CD4-positive, alpha-beta T cell treated with Interleukin-15 for 4 hours (primary cell): ENCODE measurements at regions not wholly inside any gene's neighbourhood (a gene's known extent, or its start where the extent isn't known, plus 50 kb on each side); places are given as distances from the start of the nearest gene placed in this dataset.

Source experiments
- DNase-seq: peaks from one replicate; pipeline ENCODE4 v3.0.0-alpha.2; 2020; ENCODE audit warnings: low spot score

- DNase-seq, result no peak
Measured at GRCh38 chr6:143621876-143622605, 55.7 kb upstream of the PHACTR2 start.

GRCh38 chr6:143621159-143621873 is 56.4 kb upstream of the PHACTR2 start:
- DNase-seq, result no peak

GRCh38 chr6:143620447-143620846 is 57.3 kb upstream of the PHACTR2 start:
- DNase-seq, result no peak

GRCh38 chr6:143619824-143620401 is 57.9 kb upstream of the PHACTR2 start:
- no peak for DNase-seq

GRCh38 chr6:143616741-143617140 is 61.0 kb upstream of the PHACTR2 start:
- no peak for DNase-seq

- DNase-seq, result no peak
Measured at GRCh38 chr6:143615785-143616184, 62.0 kb upstream of the PHACTR2 start.

GRCh38 chr6:143614235-143614634 is 63.5 kb upstream of the PHACTR2 start:
- DNase-seq, result no peak

- no peak for DNase-seq
Measured at GRCh38 chr6:143613749-143614148, 64.0 kb upstream of the PHACTR2 start.

GRCh38 chr6:143612186-143612585 is 65.6 kb upstream of the PHACTR2 start:
- no peak for DNase-seq

GRCh38 chr6:143611580-143611979 is 66.2 kb upstream of the PHACTR2 start:
- no peak for DNase-seq

- no peak for DNase-seq
Measured at GRCh38 chr6:143609972-143610371, 67.8 kb upstream of the PHACTR2 start.

- no peak for DNase-seq
Measured at GRCh38 chr6:143609501-143609900, 68.3 kb upstream of the PHACTR2 start.

- DNase-seq, result no peak
Measured at GRCh38 chr6:143608906-143609305, 68.9 kb upstream of the PHACTR2 start.

- DNase-seq, result no peak
Measured at GRCh38 chr6:143607974-143608373, 69.8 kb upstream of the PHACTR2 start.

GRCh38 chr6:143607168-143607567 is 70.6 kb upstream of the PHACTR2 start:
- no peak for DNase-seq

GRCh38 chr6:143605906-143606521 is 71.8 kb upstream of the PHACTR2 start:
- DNase-seq, result no peak

- no peak for DNase-seq
Measured at GRCh38 chr6:143603455-143603854, 74.3 kb upstream of the PHACTR2 start.

GRCh38 chr6:143601504-143601903 is 76.3 kb upstream of the PHACTR2 start:
- DNase-seq, result no peak

- no peak for DNase-seq
Measured at GRCh38 chr6:143600821-143601220, 76.9 kb upstream of the PHACTR2 start.

- peak; percentile 40 for DNase-seq
Measured at GRCh38 chr6:143598466-143599080, 79.2 kb upstream of the PHACTR2 start.

- DNase-seq, result no peak
Measured at GRCh38 chr6:143596866-143597265, 80.9 kb upstream of the PHACTR2 start.

GRCh38 chr6:143595251-143596036 is 82.3 kb upstream of the PHACTR2 start:
- no peak for DNase-seq
